ACHN (cell line): ENCODE measurements at regions not wholly inside any gene's neighbourhood (a gene's known extent, or its start where the extent isn't known, plus 50 kb on each side); places are given as distances from the start of the nearest gene placed in this dataset.
"Not testable (repeated sequence)": the region's sequence is repeated elsewhere in the genome, so short reads cannot be mapped to it uniquely, and the experiment has no call there.

Source experiments
- DNase-seq: peaks from one replicate; pipeline ENCODE4 v3.0.0-alpha.2; 2015
- in situ Hi-C: cut with HindIII; loops from 2 replicates; pipeline ENCODE4 v1.10.0; 2017; ENCODE audit warnings: low sequenced_read_pairs, low pct_ligation_motif_present, low pct_unique_long_range_greater_than_20kb

DNA sequence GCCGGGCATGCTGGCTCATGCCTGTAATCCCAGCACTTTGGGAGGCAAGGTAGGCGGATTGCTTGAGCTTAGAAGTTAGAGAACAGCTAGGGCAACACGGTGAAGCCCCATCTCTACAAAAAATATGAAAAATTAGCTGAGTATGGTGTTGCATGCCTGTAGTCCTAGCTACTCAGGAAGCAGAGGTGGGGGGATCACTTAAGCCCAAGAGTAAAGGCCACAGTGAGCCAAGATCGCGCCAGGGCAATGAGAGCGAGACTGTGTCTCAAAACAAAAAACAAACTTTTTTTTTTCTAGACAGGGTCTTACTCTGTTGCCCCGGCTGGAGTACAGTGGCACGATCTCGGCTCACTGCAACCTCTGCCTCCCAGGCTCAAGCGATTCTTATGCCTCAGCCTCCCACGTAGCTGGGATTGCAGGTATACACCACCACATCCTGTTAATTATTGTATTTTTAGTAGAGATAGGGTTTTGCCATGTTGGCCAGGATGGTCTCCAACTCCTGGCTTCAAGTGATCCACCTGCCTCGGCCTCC lies 307.5 kb downstream of the GOLGA6L6 start:
- in situ Hi-C loops, DNase-seq: not testable (repeated sequence)

DNA sequence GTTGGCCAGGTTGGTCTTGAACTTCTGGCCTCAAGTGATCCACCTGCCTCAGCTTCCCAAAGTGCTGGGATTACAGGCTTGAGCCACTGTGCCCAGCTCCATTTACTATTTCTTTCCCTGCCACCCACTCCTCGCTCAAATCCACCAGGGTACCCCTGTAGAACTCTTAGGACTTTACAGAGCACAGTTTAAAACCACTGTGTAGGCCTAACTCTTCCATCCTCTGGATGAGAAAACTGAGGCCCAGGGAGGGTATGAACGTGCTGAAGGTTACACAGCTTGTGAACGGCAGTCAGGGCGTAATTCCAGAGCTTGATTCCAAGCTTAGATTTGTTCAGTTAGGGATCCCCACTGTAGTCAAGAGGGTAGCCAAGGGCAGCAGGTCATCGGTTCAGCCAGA lies 309.1 kb downstream of the GOLGA6L6 start:
- DNase-seq, in situ Hi-C loops: not testable (repeated sequence)

DNA sequence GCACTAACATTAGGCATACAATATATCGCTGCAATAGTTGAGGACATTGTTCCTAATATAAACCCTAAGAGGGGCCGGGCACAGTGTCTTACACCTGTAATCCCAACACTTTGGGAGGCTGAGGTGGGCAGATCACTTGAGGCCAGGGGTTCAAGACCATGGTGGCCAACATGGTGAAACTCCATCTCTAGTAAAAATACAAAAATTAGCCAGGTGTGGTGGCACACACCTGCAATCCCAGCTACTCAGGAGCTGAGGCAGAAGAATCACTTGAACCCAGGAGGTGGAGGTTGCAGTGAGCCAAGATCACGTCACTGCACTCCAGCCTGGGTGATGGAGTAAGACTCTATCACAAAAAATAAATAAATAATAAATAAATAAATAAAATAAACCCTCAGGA lies 310.9 kb downstream of the GOLGA6L6 start:
- in situ Hi-C loops, DNase-seq: not testable (repeated sequence)

DNA sequence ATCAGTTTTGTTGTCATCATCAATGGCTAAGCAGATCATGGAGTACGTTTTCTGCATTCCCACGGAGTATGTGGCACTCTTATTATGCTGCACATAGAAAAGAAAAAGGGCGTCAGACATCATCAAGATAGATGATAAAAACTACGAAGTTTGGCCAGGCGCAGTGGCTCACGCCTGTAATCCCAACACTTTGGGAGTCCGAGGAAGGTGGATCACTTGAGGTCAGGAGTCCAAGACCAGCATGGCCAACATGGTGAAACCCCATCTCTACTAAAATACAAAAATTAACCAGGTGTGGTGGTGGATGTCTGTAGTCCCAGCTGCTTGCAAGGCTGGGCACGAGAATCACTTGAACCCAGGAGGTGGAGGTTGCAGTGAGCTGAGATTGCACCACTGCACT lies 312.8 kb downstream of the GOLGA6L6 start:
- DNase-seq, in situ Hi-C loops: not testable (repeated sequence)

DNA sequence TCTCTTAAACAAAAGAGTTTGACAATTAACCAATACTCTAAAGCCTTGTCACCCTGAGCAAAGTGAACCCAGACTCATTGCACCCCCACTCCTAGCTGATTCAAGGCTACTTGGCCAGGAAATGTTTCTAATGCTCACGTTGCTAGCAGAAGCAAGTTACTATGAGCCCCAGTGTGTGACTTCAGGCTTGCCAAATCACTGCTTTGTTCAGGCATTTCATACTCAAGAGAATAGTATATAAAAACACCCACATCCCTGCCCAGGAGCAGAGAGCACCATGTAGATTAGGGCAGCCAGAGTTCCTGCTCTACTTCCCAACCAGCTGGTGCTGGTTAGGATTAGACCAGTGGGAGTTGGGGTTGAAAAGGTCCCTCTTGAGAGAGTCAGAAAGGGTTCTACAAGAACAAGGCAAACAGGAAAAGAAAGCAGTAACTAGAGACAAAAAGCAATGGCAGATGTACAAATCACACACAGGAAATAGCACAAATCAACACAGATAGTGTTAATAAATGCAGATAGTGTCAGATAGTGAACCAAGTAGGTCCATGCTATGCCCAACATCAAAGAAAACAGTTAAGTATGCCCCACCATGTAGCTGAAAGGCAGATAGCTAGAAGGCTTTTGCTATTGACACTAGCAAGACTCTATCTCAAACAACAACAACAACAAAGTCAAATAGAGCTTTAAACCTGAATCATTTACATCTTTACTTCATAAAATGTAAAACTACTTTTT lies 314.3 kb downstream of the GOLGA6L6 start:
- DNase-seq, in situ Hi-C loops: not testable (repeated sequence)

DNA sequence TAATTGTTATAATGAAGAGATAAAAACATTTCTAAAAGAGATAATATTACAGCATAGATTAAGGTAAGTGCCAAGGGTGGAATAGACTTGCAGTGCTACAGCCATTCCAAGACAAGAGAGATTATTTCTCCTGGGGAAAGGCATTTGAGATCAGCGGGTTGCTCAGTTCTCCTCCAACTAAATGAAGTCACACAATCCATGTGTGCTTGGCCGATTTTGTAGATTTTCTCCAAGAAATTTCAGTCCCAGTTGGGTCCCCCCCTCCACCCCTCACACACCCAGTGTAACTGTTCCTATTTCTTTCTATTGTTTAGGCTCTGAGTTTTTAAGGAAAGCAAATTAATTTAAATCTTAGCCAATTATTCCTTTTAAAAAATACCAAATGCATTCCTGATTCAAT lies 315.1 kb downstream of the GOLGA6L6 start:
- in situ Hi-C loops, DNase-seq: not testable (repeated sequence)

DNA sequence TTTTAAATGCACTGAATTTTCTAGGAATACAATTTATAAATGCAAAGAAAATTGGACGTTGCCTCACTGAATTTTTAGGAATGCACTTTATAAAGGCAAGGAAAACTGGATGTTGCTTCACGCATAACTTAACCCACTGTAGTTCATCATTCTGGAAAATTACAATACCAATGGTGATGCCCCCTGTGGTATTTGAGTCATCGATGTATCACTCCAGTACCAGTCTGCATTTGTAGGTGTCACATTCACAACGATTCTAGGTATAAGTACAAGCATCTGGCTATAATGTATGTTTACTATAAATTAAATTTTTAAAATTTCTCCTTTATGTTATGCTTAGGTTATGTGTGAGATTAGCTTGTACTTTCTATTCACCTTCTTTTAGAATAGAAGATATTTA lies 320.5 kb downstream of the GOLGA6L6 start:
- DNase-seq, in situ Hi-C loops: not testable (repeated sequence)

DNA sequence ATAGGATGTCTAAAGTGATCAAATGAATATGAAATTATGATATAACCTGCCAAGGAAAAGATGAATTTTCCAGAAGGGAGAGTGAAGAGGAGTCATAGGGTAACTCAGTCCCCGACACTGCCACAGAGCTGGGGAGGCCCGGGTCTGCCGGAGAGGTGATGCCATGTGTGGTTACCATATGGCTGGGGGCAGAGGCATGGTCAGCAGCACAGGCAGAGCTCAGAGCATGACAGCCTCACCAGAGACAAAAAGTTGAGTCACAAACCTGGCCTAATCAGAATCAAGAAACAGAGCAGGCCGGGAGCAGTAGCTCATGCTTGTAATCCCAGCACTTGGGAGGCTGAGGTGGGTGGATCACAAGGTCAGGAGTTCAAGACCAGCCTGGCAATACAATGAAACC lies 322.4 kb downstream of the GOLGA6L6 start:
- DNase-seq, in situ Hi-C loops: not testable (repeated sequence)

DNA sequence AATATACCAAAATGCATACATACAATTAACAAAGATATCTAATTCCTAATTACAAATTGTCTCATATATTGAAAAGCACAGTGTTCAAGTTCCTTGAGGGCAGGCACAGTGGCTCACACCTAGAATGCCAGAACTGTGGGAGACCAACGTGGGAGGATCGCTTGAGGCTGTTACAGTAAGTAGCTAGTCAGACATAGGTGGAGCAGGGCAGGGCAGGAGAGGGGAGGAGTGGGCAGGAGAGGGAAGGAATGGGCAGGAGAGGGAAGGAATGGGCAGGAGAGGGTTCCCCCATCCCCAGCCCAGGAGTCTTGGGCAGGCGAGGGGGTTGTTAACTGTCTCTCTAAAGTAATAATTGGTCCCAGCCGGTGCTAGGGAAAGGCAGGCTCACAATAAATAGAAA lies 325.9 kb downstream of the GOLGA6L6 start:
- DNase-seq, in situ Hi-C loops: not testable (repeated sequence)

DNA sequence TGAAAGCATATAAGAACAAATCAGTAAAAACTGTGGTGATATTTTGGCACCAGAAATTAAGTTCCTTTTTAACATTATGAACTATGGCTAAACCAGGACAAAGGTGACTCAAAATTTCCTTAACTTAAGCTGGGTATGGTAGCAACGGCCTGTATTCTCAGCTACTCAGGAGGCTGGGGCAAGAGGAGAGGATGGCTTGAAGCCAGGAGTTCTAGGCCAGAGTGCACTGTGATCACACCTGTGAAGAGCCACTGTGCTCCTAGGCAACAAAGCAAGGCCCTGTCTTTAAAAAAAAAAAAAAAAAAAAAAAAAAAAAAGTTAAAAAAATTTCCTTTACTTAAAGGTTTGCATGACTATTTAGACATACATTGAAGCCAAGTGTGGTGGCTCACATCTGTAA lies 327.5 kb downstream of the GOLGA6L6 start:
- DNase-seq, in situ Hi-C loops: not testable (repeated sequence)

DNA sequence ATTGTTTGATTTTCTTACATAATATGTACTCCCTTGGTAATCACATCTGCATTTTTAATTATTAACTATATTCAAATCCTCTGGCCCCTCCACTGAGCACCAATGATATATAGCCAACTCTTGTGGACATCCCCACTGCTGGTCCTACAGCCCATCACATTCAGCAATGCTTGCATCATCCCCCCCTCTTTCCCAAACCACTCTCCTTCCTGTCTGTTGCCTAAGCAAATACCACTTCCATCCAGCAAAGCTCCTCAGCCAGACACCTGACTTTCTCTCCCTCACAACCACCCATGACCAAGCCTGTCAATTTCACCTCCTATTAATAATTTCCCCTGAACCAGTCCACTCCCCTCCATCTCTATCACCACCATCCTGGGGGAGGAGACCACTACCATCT lies 330.1 kb downstream of the GOLGA6L6 start:
- in situ Hi-C loops, DNase-seq: not testable (repeated sequence)

DNA sequence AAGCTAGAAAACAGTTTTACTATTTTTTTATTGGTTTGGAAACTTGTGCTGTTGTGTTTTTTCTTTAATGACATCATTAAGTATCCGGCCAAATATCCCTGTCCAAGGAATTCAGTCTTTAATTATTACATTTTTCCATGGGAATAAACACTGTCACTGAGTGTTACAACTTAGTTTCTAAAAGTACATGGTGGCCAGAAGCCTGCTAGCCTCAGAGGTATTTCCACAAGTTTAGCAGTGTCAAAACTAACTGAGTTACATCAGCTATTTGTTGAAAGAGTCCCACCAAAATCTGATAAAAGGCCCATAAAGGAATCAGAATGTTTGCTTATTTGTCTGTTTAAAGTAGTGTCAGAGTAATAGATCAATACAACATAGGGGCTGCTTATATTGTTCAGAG lies 331.6 kb downstream of the GOLGA6L6 start:
- DNase-seq, in situ Hi-C loops: not testable (repeated sequence)

DNA sequence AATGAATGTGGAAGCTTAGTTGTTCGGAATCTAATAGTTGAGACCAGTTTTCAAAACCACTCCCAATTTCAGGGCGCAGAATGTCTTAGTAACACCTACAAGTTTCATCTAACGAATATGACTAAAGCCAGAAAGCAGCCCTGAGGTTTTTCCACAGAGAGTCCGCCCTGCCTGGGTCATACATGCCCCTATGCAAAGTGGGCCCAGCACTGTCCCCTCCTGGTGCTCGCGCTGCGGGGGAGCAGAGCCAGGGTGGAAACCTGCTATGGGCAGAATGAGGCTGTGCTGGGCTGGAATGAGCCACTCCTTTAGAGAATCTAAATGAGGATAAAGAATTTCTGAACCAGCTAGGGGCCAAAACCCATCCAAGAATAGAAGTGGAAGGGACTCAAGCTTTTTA lies 334.0 kb downstream of the GOLGA6L6 start:
- in situ Hi-C loops, DNase-seq: not testable (repeated sequence)

DNA sequence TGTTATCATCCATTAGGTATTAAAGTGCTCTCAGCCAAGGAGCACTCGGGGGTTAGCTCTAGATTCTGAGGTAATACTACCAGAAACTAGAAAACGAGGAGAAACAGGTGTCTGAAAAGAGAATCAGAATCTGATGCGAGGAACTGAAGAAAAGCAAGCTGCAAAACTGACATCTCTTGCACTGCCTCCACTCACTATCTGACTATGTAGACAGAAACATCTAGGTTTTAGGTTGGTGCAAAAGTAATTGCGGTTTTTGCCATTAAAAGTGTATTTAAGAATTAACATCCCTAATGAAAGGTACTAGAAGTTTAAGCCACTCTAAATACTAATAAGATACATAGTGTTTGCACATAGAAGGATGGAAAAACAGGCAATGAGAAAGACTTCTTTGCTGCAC lies 334.4 kb downstream of the GOLGA6L6 start:
- in situ Hi-C loops, DNase-seq: not testable (repeated sequence)

DNA sequence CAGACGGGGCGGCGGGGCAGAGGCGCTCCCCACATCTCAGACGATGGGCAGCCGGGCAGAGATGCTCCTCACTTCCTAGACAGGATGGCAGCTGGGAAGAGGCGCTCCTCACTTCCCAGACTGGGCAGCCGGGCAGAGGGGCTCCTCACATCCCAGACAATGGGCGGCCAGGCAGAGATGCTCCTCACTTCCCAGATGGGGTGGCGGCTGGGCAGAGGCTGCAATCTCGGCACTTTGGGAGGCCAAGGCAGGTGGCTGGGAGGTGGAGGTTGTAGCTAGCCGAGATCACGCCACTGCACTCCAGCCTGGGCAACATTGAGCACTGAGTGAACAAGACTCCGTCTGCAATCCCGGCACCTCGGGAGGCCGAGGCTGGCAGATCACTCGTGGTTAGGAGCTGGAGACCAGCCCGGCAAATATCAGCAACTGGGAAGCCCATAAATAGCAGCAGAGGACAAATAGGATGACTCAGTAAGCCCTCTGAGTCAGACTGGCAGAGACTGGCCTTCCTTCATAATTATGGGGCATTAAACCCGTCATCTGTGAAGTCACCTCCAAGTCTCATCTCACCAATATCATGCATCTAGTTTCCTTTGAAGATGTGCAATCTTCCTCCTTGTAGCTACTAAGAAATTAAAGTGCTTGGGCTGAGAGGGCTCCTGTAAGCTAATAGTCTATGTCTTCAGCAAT lies 337.3 kb downstream of the GOLGA6L6 start:
- in situ Hi-C loops = not testable (repeated sequence)
- DNase-seq = peak; percentile 6

DNA sequence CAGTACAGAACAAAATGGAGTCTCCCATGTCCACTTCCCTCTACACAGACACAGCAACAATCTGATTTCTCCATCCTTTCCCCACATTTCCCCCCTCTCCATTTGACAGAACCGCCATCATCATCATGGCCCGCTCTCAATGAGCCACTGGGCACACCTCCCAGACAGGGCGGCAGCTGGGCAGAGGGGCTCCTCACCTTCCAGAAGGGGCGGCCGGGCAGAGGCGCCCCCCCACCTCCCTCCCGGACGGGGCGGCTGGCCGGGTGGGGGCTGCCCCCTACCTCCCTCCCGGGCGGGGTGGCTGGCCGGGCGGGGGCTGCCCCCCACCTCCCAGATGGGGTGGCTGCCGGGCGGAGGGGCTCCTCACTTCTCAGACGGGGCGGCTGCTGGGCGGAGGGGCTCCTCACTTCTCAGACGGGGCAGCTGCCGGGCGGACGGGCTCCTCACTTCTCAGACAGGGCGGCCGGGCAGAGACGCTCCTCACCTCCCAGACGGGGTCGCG lies 337.9 kb downstream of the GOLGA6L6 start:
- in situ Hi-C loops, DNase-seq: not testable (repeated sequence)

DNA sequence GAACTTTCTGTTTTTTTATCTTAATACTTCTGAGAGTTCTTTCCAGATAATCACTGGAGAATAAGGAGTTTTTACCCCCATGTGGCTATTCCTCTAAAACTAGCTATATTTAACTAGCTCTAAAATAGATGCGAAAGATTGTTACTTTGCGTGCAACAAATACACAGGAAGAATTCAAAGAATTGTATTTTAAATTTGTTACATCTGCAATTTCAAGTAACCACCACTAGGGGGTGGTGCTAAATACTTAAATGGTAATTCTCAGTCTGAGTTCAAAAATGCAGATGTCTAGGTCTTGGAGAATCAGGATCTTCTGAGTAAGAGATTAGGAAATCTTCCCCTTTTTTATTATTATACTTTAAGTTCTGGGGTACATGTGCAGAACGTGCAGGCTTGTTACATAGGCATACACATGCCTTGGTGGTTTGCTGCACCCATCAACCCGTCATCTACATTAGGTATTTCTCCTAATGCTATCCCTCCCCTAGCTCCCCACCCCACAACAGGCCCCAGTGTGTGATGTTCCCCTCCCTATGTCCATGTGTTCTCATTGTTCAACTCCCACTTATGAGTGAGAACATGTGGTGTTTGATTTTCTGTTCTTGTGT lies 346.9 kb downstream of the GOLGA6L6 start:
- in situ Hi-C loops, DNase-seq: not testable (repeated sequence)

DNA sequence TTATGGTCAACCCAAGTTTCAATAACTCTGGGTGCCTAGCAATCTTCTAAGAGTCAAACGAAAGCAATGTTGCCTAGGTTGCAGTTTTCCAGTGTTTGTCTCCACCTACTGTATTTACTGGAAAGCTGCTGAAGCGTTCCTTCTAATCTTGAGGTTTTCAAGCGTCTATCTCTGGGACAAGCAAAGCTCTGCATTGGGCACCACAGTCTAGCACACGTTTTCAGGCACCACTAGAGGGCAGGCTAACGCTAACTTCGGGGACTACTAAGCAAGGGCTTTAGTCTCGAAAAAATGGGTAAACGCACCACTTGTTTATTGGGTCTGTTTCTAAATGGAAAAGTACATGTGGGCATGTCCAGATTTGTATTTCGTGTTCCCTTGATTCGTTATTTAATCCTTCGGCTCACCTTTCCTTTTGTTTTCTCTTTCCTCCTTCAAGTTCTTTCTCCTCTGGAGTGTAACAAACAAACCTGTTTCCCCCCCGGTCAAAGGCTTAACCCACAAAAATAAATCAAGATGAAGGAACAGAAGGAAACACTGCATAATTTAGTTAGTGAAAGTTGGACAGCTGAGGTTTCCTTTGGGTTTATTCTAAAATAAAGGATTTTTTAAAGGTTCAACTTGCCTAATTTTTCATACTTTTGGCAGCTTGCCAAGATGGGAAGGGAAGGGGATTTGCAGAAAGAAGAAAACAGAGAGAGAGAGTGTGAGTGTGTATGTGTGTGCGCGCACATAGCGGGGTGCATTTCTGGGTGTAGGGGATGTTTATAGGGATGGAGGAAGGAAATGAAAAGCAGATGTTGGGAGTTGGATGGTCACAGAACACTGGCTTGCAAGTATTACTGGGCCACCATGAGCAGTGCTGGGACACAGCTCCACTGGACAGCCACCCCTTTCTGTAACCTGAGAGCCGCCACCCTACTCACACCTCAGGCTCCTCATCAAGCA lies 348.3 kb downstream of the GOLGA6L6 start:
- in situ Hi-C loops = not testable (repeated sequence)
- DNase-seq = peak; percentile 24
